Peyer's patch (tissue), 4 donors: ENCODE measurements at regions not wholly inside any gene's neighbourhood (a gene's known extent, or its start where the extent isn't known, plus 50 kb on each side); places are given as distances from the start of the nearest gene placed in this dataset.

Source experiments
- POLR2A ChIP-seq, 2 donors: fragments of 450-650 bp; IDR thresholded peaks; one replicate each; pipeline ENCODE4 v1.5.1; 2017; ENCODE audit warnings: antibody characterized with exemption in 2 of 2, mild to moderate bottlenecking in 2 of 2, moderate library complexity in 2 of 2
- TF ChIP-seq, protein P1 (sequence below), 6 experiments: fragments of 450-650 bp in 4 of 6; fragments of 200-600 bp in 2 of 6; sonication (generic) in 1 of 6; IDR thresholded peaks; one replicate each; pipeline ENCODE4 v1.5.1; 2017 to 2019; ENCODE audit warnings: antibody characterized with exemption in 6 of 6, mild to moderate bottlenecking in 3 of 6, moderate library complexity in 1 of 6

DNA sequence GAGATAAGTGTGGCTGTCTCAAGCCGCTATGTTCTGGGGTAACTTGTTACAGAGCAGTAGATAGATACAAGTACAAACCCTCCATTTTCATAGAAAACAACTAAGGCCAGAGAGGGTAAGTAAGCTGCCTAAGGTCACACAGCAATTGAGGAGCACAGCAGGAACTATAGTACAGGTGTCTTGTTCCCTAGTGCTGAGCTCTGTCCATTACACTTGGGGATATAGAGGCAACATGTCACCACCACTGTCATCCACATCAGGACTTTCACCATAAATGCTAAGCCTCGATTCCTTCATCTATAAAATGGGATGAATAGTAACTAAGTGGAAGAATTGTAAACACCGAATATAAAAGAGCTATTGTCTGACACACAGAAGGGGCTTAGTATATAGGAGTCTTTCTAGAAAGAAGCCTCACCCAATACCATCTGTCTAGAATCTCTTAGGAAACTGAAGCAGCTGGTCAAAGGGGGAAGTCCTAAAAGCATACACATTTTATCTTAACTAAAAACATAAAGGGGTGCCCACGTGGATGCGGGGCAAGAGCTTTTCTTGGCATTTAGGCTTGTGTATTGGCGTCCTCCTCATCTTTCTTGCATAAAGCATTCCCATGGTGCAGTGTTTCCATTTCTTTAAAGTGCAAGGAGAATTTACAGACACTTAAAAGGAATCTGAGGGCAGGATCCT is 93.8 kb upstream of the ALX4 start:
- TF ChIP-seq POLR2A (IDR thresholded peaks at IDR 0.05): no peak
- TF ChIP-seq, protein P1, sequence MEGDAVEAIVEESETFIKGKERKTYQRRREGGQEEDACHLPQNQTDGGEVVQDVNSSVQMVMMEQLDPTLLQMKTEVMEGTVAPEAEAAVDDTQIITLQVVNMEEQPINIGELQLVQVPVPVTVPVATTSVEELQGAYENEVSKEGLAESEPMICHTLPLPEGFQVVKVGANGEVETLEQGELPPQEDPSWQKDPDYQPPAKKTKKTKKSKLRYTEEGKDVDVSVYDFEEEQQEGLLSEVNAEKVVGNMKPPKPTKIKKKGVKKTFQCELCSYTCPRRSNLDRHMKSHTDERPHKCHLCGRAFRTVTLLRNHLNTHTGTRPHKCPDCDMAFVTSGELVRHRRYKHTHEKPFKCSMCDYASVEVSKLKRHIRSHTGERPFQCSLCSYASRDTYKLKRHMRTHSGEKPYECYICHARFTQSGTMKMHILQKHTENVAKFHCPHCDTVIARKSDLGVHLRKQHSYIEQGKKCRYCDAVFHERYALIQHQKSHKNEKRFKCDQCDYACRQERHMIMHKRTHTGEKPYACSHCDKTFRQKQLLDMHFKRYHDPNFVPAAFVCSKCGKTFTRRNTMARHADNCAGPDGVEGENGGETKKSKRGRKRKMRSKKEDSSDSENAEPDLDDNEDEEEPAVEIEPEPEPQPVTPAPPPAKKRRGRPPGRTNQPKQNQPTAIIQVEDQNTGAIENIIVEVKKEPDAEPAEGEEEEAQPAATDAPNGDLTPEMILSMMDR (IDR thresholded peaks at IDR 0.05): no peak
